ENCODE measurements at regions not wholly inside any gene's neighbourhood (a gene's known extent, or its start where the extent isn't known, plus 50 kb on each side); places are given as distances from the start of the nearest gene placed in this dataset.
"Not testable (repeated sequence)": the region's sequence is repeated elsewhere in the genome, so short reads cannot be mapped to it uniquely, and the experiment has no call there.

DNA sequence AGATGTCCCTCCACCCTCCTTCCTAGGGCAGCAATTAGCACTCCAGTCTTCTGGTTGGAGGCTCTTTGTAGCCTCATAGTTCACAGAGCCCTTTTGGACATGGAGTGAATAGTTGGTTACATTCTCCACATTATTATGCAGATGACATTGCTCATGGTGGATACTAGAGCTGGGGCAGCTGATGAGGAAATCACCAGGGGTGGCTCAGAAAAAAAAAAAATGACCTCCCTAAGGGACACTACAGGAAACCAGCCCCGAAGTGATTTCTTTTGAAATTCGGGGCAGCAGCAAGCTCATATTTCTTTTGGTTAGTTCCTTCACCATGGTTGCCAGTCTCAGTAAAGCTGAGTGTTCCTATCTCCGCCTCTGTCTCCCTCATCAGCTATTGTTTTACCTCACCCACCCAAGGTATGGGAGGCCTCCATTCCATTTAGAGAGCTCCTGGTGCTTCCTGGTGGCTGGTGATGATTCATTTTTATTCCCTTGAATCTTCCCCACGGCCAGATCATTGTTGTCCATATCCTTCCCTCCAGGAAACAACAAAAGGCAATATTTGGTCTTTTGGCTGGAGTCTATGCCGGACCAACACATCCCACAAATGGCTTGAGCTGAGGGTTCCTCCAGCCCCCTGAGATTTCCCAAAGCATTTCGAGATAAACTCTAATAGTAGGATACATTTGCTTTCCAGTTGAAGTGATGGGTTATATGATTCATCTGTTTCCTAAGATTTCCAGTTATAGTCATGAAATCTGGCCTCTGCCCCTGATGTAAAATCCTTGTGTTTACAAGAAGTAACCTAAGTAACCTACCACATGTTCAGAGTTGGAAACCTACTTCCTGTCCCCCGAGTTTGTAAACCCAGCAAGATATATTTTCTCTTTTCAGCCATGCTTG, 56.2 kb upstream of the NID2 start:
- TF ChIP-seq CTCF (IDR thresholded peaks at IDR 0.05) = no peak
- no peak for DNase-seq (ENCODE audit: low spot score)
- peak overlapping the region in 1 of 2 donors; percentile 46 for H3K27ac ChIP-seq
- no peak overlapping the region for H3K4me3 ChIP-seq

DNA sequence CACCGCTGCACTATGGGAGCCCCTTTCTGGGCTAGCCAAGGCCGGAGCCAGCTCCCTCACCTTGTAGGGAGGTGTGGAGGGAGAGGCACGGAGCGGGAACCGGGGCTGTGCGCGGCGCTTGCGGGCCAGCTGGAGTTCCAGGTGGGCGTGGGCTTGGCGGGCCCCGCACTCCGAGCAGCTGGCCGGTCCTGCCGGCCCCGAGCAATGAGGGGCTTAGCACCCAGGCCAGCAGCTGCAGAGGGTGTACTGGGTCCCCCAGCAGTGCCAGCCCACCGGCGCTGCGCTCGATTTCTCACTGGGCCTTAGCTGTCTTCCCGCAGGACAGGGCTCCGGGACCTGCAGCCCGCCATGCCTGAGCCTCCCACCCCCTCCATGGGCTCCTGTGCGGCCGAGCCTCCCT, 53.3 kb upstream of the NID2 start:
- H3K4me3 ChIP-seq; H3K27ac ChIP-seq; DNase-seq (ENCODE audit: low spot score): not testable (repeated sequence)

DNA sequence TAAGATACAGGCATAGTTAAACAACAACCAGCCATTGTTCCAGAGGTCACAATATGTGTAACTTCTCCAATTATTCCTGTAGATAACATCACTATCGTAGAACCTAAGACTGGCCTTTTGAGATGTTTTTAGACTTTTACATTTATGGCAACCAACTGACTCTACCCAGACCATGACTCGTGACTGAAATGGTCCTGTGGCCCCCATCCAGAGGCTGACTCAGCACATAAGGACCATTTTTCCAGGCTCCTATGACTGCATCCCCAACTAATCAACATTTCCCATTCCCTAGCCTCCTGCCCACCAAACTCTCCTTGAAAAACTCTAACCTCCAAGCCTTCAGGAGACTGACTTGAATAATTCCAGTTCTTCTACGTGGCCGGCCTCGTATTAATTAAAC, 52.6 kb upstream of the NID2 start:
- Histone ChIP-seq H3K27ac (no peak overlapping the region), H3K4me3 (no peak overlapping the region)
- no peak for TF ChIP-seq CTCF (IDR thresholded peaks at IDR 0.05)
- DNase-seq (ENCODE audit: low spot score) = no peak

GRCh38 chr14:52119030-52119429, 50.2 kb upstream of the NID2 start:
- no peak overlapping the region for H3K27ac ChIP-seq
- no peak for TF ChIP-seq CTCF (IDR thresholded peaks at IDR 0.05)
- no peak overlapping the region for H3K4me3 ChIP-seq
- no peak for DNase-seq (ENCODE audit: low spot score)

All from coronary artery (tissue), 2 donors.